Ovary (tissue), 7 donors: ENCODE measurements at regions not wholly inside any gene's neighbourhood (a gene's known extent, or its start where the extent isn't known, plus 50 kb on each side); places are given as distances from the start of the nearest gene placed in this dataset.
"Not testable (repeated sequence)": the region's sequence is repeated elsewhere in the genome, so short reads cannot be mapped to it uniquely, and the experiment has no call there.

Source experiments
- DNase-seq, 5 donors: peaks; one replicate each; pipeline ENCODE4 v3.0.0-alpha.2; 2019 to 2020
- H3K27ac ChIP-seq, 2 donors: fragments of 200-600 bp; one replicate each; pipeline versions ENCODE4 v1.5.1 to v1.8.0; 2019 to 2022
- H3K27me3 ChIP-seq: fragments of 200-600 bp; one replicate; pipeline ENCODE4 v1.8.0; 2022
- H3K36me3 ChIP-seq: fragments of 200-600 bp; sonication (generic); one replicate; pipeline ENCODE4 v1.5.1; 2019
- H3K4me1 ChIP-seq: one replicate; pipeline ENCODE4 v1.8.1; 2013; ENCODE audit warnings: mild to moderate bottlenecking, moderate library complexity; ENCODE audit not compliant: insufficient read depth
- H3K4me3 ChIP-seq: fragments of 200-600 bp; sonication (generic); one replicate; pipeline ENCODE4 v1.5.1; 2017
- H3K9me3 ChIP-seq, 2 donors: fragments of 200-600 bp in 1 of 2; sonication (generic) in 1 of 2; one replicate each; pipeline versions ENCODE4 v1.5.1 to v1.8.1; 2013 to 2019; ENCODE audit warnings: mild to moderate bottlenecking in 1 of 2, moderate library complexity in 1 of 2
- CTCF ChIP-seq, 3 donors: fragments of 450-650 bp in 2 of 3; fragments of 200-600 bp in 1 of 3; IDR thresholded peaks; one replicate each; pipeline versions ENCODE4 v1.5.1 to v1.8.0; 2016 to 2022; ENCODE audit warnings: antibody characterized with exemption in 3 of 3, mild to moderate bottlenecking in 1 of 3
- EP300 ChIP-seq: sonication (generic); formaldehyde crosslinking; IDR thresholded peaks from one replicate; pipeline ENCODE4 v1.6.1; 2017; ENCODE audit warnings: antibody characterized with exemption
- POLR2A ChIP-seq: fragments of 450-650 bp; IDR thresholded peaks from one replicate; pipeline ENCODE4 v1.6.1; 2017; ENCODE audit warnings: antibody characterized with exemption, mild to moderate bottlenecking, moderate library complexity
- WGBS, 3 donors: extraction: QIAGEN DNeasy Blood & Tissue Kit in 1 of 3; methylation state at CpG; one replicate each; pipeline versions ENCODE4 v1.1.5 to v1.1.7; 2013 to 2017; 5-methylcytosine and 5-hydroxymethylcytosine counted together
- intact Hi-C, 4 donors: fragments of 100-400 bp; cut with DNase I; formaldehyde crosslinking; loops; one replicate each; pipeline versions ENCODE4 v1.11.0 to v1.15.1; 2022 to 2023
- donor health status: DM: no; HTN: no; CAD: no; lungs with moderate emphysema.
- donor health status: DM: no; HTN: no; CAD: no.
- donor health status: Bipolar disorder and iron deficiency.
- donor health status: DM: no; HTN: no; CAD: no.
- donor health status: DM: yes; HTN: yes; CAD: no.

- Histone ChIP-seq H3K27me3 (no peaks in the 10 kb centered on the region), H3K9me3 (no peaks in the 10 kb centered on the region), H3K36me3 (no peaks in the 10 kb centered on the region), H3K4me3 (no peak overlapping the region), H3K4me1 (no peaks in the 10 kb centered on the region), H3K27ac (no peak overlapping the region)
- TF ChIP-seq CTCF (IDR thresholded peaks at IDR 0.05) (no peak), EP300 (no peak), POLR2A (no peak)
- WGBS, 3 donors: 64 to 76% (median 69%) methylated on average over 3 of the region's 3 CpGs
- DNase-seq: no peak
- intact Hi-C loops: no loop called here
Observed at GRCh38 chr13:54492995-54493394, 1464.4 kb downstream of the OLFM4 start.

DNA sequence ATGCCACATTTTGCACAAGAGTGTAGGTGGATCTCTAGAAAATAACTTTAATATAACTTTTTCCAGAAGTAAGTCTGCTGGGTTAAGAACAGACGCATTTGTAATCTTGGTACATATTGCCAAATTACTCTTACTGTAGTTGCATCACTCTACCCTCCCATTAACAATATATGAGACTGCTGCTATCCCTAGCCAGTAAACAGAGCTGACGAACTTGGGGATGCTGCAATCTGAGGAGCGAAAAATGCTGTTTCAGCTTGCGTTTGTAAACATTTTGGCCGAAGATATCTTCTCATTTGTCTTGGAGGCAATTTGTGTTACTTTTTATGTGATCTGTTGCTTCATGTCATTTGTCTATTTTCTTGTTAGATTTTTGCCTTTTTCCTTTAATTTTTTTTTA is 1482.8 kb downstream of the OLFM4 start:
- Histone ChIP-seq H3K27me3 (no peaks in the 10 kb centered on the region), H3K9me3 (no peaks in the 10 kb centered on the region)

GRCh38 chr13:54513254-54513653 is 1484.6 kb downstream of the OLFM4 start:
- TF ChIP-seq CTCF (IDR thresholded peaks at IDR 0.05) (no peak), POLR2A (no peak), EP300 (no peak)
- no peak overlapping the region for H3K4me3 ChIP-seq
- no peaks in the 10 kb centered on the region for H3K4me1 ChIP-seq
- no peaks in the 10 kb centered on the region for H3K9me3 ChIP-seq
- DNase-seq: no peak
- no peak overlapping the region for H3K27ac ChIP-seq
- intact Hi-C loops: no loop called here
- no peaks in the 10 kb centered on the region for H3K36me3 ChIP-seq
- WGBS, 3 donors: 0 to 5% (median 2%) methylated on average over 1 of the region's 1 CpG
- no peaks in the 10 kb centered on the region for H3K27me3 ChIP-seq

More for the DNA sequence above, 1482.8 kb downstream of the OLFM4 start:
- Histone ChIP-seq H3K36me3 (no peaks in the 10 kb centered on the region), H3K4me3 (no peak overlapping the region), H3K27ac (no peak overlapping the region), H3K4me1 (no peaks in the 10 kb centered on the region)
- TF ChIP-seq EP300: no peak
- no peak for TF ChIP-seq POLR2A
- no peak for TF ChIP-seq CTCF (IDR thresholded peaks at IDR 0.05)
- intact Hi-C loops: no loop called here
- WGBS, 3 donors: 51 to 58% (median 56%) methylated on average over 5 of the region's 5 CpGs
- DNase-seq: no peak

DNA sequence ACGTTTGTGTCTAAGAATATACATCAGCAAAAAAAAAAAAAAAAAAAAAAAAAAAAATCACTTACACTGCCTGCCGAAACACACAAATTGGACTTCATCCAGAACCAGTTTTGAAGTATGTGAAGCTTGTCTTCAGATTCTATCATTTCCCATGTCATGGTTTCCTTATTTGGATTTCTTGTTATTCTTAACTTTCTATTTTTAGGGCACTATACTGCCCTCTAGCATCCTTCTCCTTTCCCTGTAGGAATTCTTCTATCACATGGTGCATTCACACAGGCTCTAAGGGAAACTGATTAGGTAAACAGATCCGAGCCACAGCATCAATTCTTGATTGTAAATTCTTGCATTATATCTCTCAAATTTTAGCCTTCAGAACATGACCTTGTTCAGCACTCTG is 1507.5 kb downstream of the OLFM4 start:
- no peak for TF ChIP-seq EP300
- no peak for TF ChIP-seq CTCF (IDR thresholded peaks at IDR 0.05)
- no peak for TF ChIP-seq POLR2A
- DNase-seq: no peak
- intact Hi-C loops: no loop called here
- no peaks in the 10 kb centered on the region for H3K36me3 ChIP-seq
- no peak overlapping the region for H3K4me3 ChIP-seq
- peaks cover 3% of the 10 kb centered on the region for H3K27me3 ChIP-seq
- no peaks in the 10 kb centered on the region for H3K9me3 ChIP-seq
- H3K27ac ChIP-seq: no peak overlapping the region
- H3K4me1 ChIP-seq: no peaks in the 10 kb centered on the region
- 25 to 41% (median 26%) methylated on average over 3 of the region's 3 CpGs for WGBS, 3 donors

- intact Hi-C loops: no loop called here
- TF ChIP-seq CTCF (IDR thresholded peaks at IDR 0.05) (no peak), POLR2A (no peak), EP300 (no peak)
- H3K27ac ChIP-seq: no peak overlapping the region
- no peak overlapping the region for H3K4me3 ChIP-seq
- no peak for DNase-seq
- H3K9me3 ChIP-seq: no peaks in the 10 kb centered on the region
- 18 to 40% (median 31%) methylated on average over 2 of the region's 2 CpGs for WGBS, 3 donors
- H3K27me3 ChIP-seq: no peaks in the 10 kb centered on the region
- H3K4me1 ChIP-seq: no peaks in the 10 kb centered on the region
- no peaks in the 10 kb centered on the region for H3K36me3 ChIP-seq
Observed at GRCh38 chr13:54563286-54563685, 1534.7 kb downstream of the OLFM4 start.

DNA sequence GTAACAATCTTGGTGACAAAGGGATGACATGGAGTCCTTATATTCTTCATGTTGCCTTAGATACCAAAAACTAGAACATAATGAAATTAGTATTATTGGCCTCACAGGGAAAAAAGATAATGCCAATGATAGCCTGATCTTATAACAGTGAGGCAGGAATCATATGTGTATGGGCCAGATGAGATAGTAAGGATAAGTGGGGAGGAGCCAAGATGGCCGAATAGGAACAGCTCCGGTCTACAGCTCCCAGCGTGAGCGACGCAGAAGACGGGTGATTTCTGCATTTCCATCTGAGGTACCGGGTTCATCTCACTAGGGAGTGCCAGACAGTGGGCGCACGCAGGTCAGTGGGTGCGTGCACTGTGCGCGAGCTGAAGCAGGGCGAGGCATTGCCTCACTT is 1543.4 kb downstream of the OLFM4 start:
- H3K27ac ChIP-seq, H3K27me3 ChIP-seq, H3K4me1 ChIP-seq, intact Hi-C loops, H3K36me3 ChIP-seq, H3K9me3 ChIP-seq, H3K4me3 ChIP-seq, DNase-seq: not testable (repeated sequence)
- WGBS, 3 donors: 92 to 96% (median 94%) methylated on average over 13 of the region's 13 CpGs
